ENCODE measurements at regions not wholly inside any gene's neighbourhood (a gene's known extent, or its start where the extent isn't known, plus 50 kb on each side); places are given as distances from the start of the nearest gene placed in this dataset.

DNA sequence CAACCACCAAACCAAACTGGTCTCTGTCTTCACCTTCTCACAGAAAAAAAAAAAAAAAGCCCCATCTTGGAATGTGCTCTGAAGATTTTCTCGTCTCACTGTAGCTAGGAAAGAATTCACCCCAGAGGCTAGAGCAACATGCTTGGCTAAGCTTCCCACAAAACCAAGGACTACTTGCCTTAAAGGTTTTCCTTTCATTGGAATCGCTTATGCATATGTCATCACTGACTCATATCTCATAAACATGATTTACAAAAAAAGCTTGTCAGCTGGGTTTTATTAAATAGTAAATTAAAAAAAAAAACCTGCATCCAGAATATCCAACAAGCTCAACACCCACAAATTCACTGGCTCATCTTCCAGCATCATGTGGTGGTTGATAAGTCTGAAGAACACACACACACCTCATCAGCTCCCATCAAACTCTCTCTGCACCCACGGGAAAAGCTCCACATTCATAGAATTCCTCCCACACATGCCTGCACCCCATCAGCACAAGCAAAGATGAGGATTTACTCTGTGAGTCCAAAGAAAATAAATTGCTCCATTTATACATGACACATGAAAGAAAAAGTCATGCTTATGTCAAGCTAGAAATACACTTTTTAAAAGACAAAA, 182.0 kb upstream of the TRIB2 start:
- peaks cover 1% of the 10 kb centered on the region for H3K4me1 Mint-ChIP-seq (ENCODE audit: low read depth, unreplicated experiment)
- H3K4me3 Mint-ChIP-seq (ENCODE audit: unreplicated experiment) = no peak overlapping the region
- TF ChIP-seq, protein P1, sequence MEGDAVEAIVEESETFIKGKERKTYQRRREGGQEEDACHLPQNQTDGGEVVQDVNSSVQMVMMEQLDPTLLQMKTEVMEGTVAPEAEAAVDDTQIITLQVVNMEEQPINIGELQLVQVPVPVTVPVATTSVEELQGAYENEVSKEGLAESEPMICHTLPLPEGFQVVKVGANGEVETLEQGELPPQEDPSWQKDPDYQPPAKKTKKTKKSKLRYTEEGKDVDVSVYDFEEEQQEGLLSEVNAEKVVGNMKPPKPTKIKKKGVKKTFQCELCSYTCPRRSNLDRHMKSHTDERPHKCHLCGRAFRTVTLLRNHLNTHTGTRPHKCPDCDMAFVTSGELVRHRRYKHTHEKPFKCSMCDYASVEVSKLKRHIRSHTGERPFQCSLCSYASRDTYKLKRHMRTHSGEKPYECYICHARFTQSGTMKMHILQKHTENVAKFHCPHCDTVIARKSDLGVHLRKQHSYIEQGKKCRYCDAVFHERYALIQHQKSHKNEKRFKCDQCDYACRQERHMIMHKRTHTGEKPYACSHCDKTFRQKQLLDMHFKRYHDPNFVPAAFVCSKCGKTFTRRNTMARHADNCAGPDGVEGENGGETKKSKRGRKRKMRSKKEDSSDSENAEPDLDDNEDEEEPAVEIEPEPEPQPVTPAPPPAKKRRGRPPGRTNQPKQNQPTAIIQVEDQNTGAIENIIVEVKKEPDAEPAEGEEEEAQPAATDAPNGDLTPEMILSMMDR (IDR thresholded peaks at IDR 0.05; ENCODE audit: partially characterized antibody, unreplicated experiment) = no peak
- no peaks in the 10 kb centered on the region for H3K9me3 Mint-ChIP-seq (ENCODE audit: unreplicated experiment)
- H3K27ac Mint-ChIP-seq (ENCODE audit: unreplicated experiment) = no peak overlapping the region
- no peaks in the 10 kb centered on the region for H3K36me3 Mint-ChIP-seq (ENCODE audit: unreplicated experiment)
- no peak for DNase-seq
- no peaks in the 10 kb centered on the region for H3K27me3 Mint-ChIP-seq (ENCODE audit: unreplicated experiment)

DNA sequence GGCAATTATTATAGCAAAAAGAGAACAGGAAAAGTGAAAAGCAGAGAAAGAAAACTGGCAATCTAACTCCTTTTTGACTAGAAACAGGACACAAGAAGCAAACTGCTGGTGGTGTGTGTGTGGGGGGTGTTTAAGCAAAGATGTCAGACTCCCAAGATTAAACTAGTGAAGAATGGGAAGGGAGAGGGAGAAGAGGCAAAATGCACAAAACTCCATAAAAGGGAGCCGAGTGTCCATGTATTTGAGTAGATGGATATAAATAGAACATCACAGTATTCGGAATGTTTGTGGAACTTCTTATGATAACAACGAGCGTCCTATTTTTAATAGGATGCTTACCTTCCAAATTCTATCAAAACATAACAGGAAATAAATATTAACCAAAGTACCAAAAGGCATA, 179.8 kb upstream of the TRIB2 start:
- Mint-ChIP-seq H3K27ac (ENCODE audit: unreplicated experiment) (no peak overlapping the region), H3K27me3 (ENCODE audit: unreplicated experiment) (no peaks in the 10 kb centered on the region), H3K4me3 (ENCODE audit: unreplicated experiment) (no peak overlapping the region), H3K36me3 (ENCODE audit: unreplicated experiment) (no peaks in the 10 kb centered on the region), H3K9me3 (ENCODE audit: unreplicated experiment) (no peaks in the 10 kb centered on the region), H3K4me1 (ENCODE audit: low read depth, unreplicated experiment) (peaks cover 4% of the 10 kb centered on the region)
- DNase-seq = no peak
- TF ChIP-seq, protein P1 (IDR thresholded peaks at IDR 0.05; ENCODE audit: partially characterized antibody, unreplicated experiment) = no peak

DNA sequence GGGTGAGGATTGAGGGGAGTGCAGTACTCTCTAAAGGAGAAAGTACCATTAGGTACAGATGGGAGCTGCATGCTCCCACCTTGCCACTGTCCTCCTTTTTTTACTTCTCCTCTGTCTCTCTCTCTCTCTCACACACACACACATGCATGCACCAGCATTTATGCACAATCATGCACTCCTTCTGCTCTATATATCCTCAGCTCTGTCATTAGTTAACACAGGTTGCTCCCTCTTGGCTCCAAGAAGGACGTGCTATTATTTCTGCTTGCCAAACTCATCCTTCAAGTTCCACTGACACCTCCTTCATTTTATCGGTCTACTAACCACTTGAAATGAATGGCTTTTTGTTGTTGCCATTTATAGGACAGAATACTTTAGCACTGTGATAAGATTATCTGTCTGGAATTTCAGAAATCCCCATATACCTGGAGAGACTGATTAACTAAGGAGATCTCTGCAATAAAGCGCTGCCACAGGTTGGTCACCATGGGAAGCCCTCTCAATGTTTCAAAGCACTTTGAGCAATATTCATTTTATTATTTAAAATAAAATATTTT, 178.5 kb upstream of the TRIB2 start:
- Mint-ChIP-seq H3K36me3 (ENCODE audit: unreplicated experiment) (no peaks in the 10 kb centered on the region), H3K9me3 (ENCODE audit: unreplicated experiment) (no peaks in the 10 kb centered on the region), H3K27me3 (ENCODE audit: unreplicated experiment) (no peaks in the 10 kb centered on the region), H3K4me1 (ENCODE audit: low read depth, unreplicated experiment) (peaks cover 4% of the 10 kb centered on the region), H3K27ac (ENCODE audit: unreplicated experiment) (no peak overlapping the region), H3K4me3 (ENCODE audit: unreplicated experiment) (no peak overlapping the region)
- TF ChIP-seq, protein P1 (IDR thresholded peaks at IDR 0.05; ENCODE audit: partially characterized antibody, unreplicated experiment) = no peak
- no peak for DNase-seq

DNA sequence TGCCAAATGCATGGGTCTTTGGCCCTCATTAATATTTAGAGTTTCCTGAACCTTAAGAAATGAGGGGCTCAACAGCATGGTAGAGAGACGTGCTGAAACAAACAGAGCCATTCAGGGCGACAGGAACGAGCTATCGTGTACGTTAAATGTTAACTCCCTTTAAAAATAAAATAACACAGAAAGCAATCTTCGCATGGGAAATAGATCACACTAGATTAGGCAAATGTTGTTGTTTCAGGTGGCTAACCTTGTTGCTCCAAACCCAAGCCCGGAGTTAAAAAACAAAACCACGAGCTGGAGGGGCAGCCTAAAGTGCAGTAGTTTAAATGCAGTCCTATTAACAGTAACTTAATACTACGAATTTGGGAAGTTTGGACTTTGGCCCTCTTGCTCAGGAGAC, 177.4 kb upstream of the TRIB2 start:
- DNase-seq = no peak
- Mint-ChIP-seq H3K4me3 (ENCODE audit: unreplicated experiment) (no peak overlapping the region), H3K27me3 (ENCODE audit: unreplicated experiment) (no peaks in the 10 kb centered on the region), H3K4me1 (ENCODE audit: low read depth, unreplicated experiment) (peaks cover 4% of the 10 kb centered on the region), H3K36me3 (ENCODE audit: unreplicated experiment) (no peaks in the 10 kb centered on the region), H3K9me3 (ENCODE audit: unreplicated experiment) (no peaks in the 10 kb centered on the region), H3K27ac (ENCODE audit: unreplicated experiment) (no peak overlapping the region)
- TF ChIP-seq, protein P1 (IDR thresholded peaks at IDR 0.05; ENCODE audit: partially characterized antibody, unreplicated experiment) = no peak

DNA sequence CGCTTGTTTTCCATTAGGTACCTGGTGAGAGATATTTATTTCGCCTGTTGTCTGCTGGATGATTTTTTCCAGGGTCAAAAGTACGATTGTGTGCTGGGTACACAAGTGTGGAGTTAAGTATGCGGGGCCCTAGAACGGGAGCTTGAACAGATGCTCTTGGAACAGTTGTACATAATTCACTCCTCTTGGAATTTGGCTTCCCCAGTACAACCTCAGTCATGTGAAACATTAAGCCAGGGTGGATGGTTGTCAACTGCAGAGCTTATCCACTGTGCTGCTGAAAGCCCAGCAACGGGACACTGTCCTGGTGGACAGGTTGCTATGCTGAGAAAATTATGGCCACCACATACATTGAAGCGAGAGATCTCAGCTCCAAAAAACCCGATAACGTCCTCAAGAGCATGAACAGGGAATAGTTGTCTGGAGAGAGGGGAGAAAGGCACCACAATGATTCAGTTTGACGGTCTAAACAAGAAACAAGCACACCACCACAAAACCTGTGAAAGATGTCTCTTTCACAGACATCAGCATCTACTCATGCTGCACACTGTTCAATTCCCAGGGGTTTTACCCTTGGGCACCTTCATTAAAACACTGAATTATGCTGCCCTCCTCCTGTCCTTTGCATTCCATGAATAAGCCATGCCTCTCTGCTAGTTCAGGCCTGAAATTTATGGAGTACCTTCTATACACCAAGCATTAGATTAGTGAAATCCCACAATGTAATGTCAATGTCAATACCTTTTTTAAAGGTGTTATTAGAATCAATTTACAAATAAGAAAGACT, 176.8 kb upstream of the TRIB2 start:
- Mint-ChIP-seq H3K36me3 (ENCODE audit: unreplicated experiment) (no peaks in the 10 kb centered on the region), H3K4me1 (ENCODE audit: low read depth, unreplicated experiment) (peaks cover 4% of the 10 kb centered on the region), H3K9me3 (ENCODE audit: unreplicated experiment) (no peaks in the 10 kb centered on the region), H3K27me3 (ENCODE audit: unreplicated experiment) (no peaks in the 10 kb centered on the region), H3K4me3 (ENCODE audit: unreplicated experiment) (no peak overlapping the region), H3K27ac (ENCODE audit: unreplicated experiment) (no peak overlapping the region)
- TF ChIP-seq, protein P1 (IDR thresholded peaks at IDR 0.05; ENCODE audit: partially characterized antibody, unreplicated experiment) = no peak
- DNase-seq = no peak
